ENCODE measurements at regions not wholly inside any gene's neighbourhood (a gene's known extent, or its start where the extent isn't known, plus 50 kb on each side); places are given as distances from the start of the nearest gene placed in this dataset.

- no peak overlapping the region for H3K4me3 ChIP-seq (ENCODE audit: insufficient read length, low read depth)
- no peaks in the 10 kb centered on the region for H3K4me1 ChIP-seq (ENCODE audit: insufficient read depth, insufficient read length)
- H3K9ac ChIP-seq (ENCODE audit: insufficient read length, low read depth): no peak overlapping the region
- no peaks in the 10 kb centered on the region for H3K9me3 ChIP-seq (ENCODE audit: insufficient read depth, low read length)
- DNase-seq (ENCODE audit: low read depth, low spot score): no peak
- no peak for TF ChIP-seq SUZ12 (IDR thresholded peaks at IDR 0.05; ENCODE audit: extremely low read depth, insufficient read depth, insufficient read length)
- no peak for TF ChIP-seq ZNF274 (IDR thresholded peaks at IDR 0.05; ENCODE audit: low read depth, low read length)
- no peak for TF ChIP-seq YY1 (IDR thresholded peaks at IDR 0.05; ENCODE audit: insufficient read depth, insufficient read length)
- H3K27me3 ChIP-seq (ENCODE audit: insufficient read depth, insufficient read length): no peaks in the 10 kb centered on the region
- no peaks in the 10 kb centered on the region for H3K36me3 ChIP-seq (ENCODE audit: insufficient read depth, insufficient read length, low read length)
Measured at GRCh38 chr4:36779601-36780000, 464.9 kb upstream of the NWD2 start.

GRCh38 chr4:36785973-36786372 lies 458.6 kb upstream of the NWD2 start:
- TF ChIP-seq SUZ12 (IDR thresholded peaks at IDR 0.05; ENCODE audit: extremely low read depth, insufficient read depth, insufficient read length) (no peak), ZNF274 (IDR thresholded peaks at IDR 0.05; ENCODE audit: low read depth, low read length) (no peak), YY1 (IDR thresholded peaks at IDR 0.05; ENCODE audit: insufficient read depth, insufficient read length) (no peak)
- Histone ChIP-seq H3K9ac (ENCODE audit: insufficient read length, low read depth) (no peak overlapping the region), H3K36me3 (ENCODE audit: insufficient read depth, insufficient read length, low read length) (no peaks in the 10 kb centered on the region), H3K9me3 (ENCODE audit: insufficient read depth, low read length) (no peaks in the 10 kb centered on the region), H3K4me1 (ENCODE audit: insufficient read depth, insufficient read length) (no peaks in the 10 kb centered on the region), H3K27me3 (ENCODE audit: insufficient read depth, insufficient read length) (no peaks in the 10 kb centered on the region), H3K4me3 (ENCODE audit: insufficient read length, low read depth) (no peak overlapping the region)
- DNase-seq (ENCODE audit: low read depth, low spot score): no peak

- DNase-seq (ENCODE audit: low read depth, low spot score): no peak
- Histone ChIP-seq H3K9ac (ENCODE audit: insufficient read length, low read depth) (no peak overlapping the region), H3K4me3 (ENCODE audit: insufficient read length, low read depth) (no peak overlapping the region), H3K9me3 (ENCODE audit: insufficient read depth, low read length) (no peaks in the 10 kb centered on the region), H3K4me1 (ENCODE audit: insufficient read depth, insufficient read length) (no peaks in the 10 kb centered on the region), H3K36me3 (ENCODE audit: insufficient read depth, insufficient read length, low read length) (no peaks in the 10 kb centered on the region), H3K27me3 (ENCODE audit: insufficient read depth, insufficient read length) (no peaks in the 10 kb centered on the region)
- TF ChIP-seq SUZ12 (IDR thresholded peaks at IDR 0.05; ENCODE audit: extremely low read depth, insufficient read depth, insufficient read length) (no peak), ZNF274 (IDR thresholded peaks at IDR 0.05; ENCODE audit: low read depth, low read length) (no peak), YY1 (IDR thresholded peaks at IDR 0.05; ENCODE audit: insufficient read depth, insufficient read length) (no peak)
Measured at GRCh38 chr4:36786519-36786918, 458.0 kb upstream of the NWD2 start.

GRCh38 chr4:36794716-36795115 lies 449.8 kb upstream of the NWD2 start:
- no peak overlapping the region for H3K9ac ChIP-seq (ENCODE audit: insufficient read length, low read depth)
- H3K9me3 ChIP-seq (ENCODE audit: insufficient read depth, low read length): no peaks in the 10 kb centered on the region
- no peak for DNase-seq (ENCODE audit: low read depth, low spot score)
- no peaks in the 10 kb centered on the region for H3K27me3 ChIP-seq (ENCODE audit: insufficient read depth, insufficient read length)
- H3K4me3 ChIP-seq (ENCODE audit: insufficient read length, low read depth): no peak overlapping the region
- no peaks in the 10 kb centered on the region for H3K36me3 ChIP-seq (ENCODE audit: insufficient read depth, insufficient read length, low read length)
- TF ChIP-seq SUZ12 (IDR thresholded peaks at IDR 0.05; ENCODE audit: extremely low read depth, insufficient read depth, insufficient read length) (no peak), YY1 (IDR thresholded peaks at IDR 0.05; ENCODE audit: insufficient read depth, insufficient read length) (no peak), ZNF274 (IDR thresholded peaks at IDR 0.05; ENCODE audit: low read depth, low read length) (no peak)
- no peaks in the 10 kb centered on the region for H3K4me1 ChIP-seq (ENCODE audit: insufficient read depth, insufficient read length)

- Histone ChIP-seq H3K4me3 (ENCODE audit: insufficient read length, low read depth) (no peak overlapping the region), H3K36me3 (ENCODE audit: insufficient read depth, insufficient read length, low read length) (no peaks in the 10 kb centered on the region), H3K4me1 (ENCODE audit: insufficient read depth, insufficient read length) (no peaks in the 10 kb centered on the region), H3K27me3 (ENCODE audit: insufficient read depth, insufficient read length) (no peaks in the 10 kb centered on the region), H3K9me3 (ENCODE audit: insufficient read depth, low read length) (no peaks in the 10 kb centered on the region), H3K9ac (ENCODE audit: insufficient read length, low read depth) (no peak overlapping the region)
- TF ChIP-seq ZNF274 (IDR thresholded peaks at IDR 0.05; ENCODE audit: low read depth, low read length) (no peak), SUZ12 (IDR thresholded peaks at IDR 0.05; ENCODE audit: extremely low read depth, insufficient read depth, insufficient read length) (no peak), YY1 (IDR thresholded peaks at IDR 0.05; ENCODE audit: insufficient read depth, insufficient read length) (no peak)
- no peak for DNase-seq (ENCODE audit: low read depth, low spot score)
Measured at GRCh38 chr4:36812149-36812548, 432.4 kb upstream of the NWD2 start.

GRCh38 chr4:36815536-36815935 lies 429.0 kb upstream of the NWD2 start:
- no peak overlapping the region for H3K4me3 ChIP-seq (ENCODE audit: insufficient read length, low read depth)

GRCh38 chr4:36823199-36823967 lies 421.2 kb upstream of the NWD2 start:
- Histone ChIP-seq H3K27me3 (ENCODE audit: insufficient read depth, insufficient read length) (no peaks in the 10 kb centered on the region), H3K4me1 (ENCODE audit: insufficient read depth, insufficient read length) (no peaks in the 10 kb centered on the region), H3K9me3 (ENCODE audit: insufficient read depth, low read length) (no peaks in the 10 kb centered on the region), H3K4me3 (ENCODE audit: insufficient read length, low read depth) (no peak overlapping the region), H3K36me3 (ENCODE audit: insufficient read depth, insufficient read length, low read length) (no peaks in the 10 kb centered on the region), H3K9ac (ENCODE audit: insufficient read length, low read depth) (no peak overlapping the region)
- DNase-seq (ENCODE audit: low read depth, low spot score): no peak
- TF ChIP-seq ZNF274 (IDR thresholded peaks at IDR 0.05; ENCODE audit: low read depth, low read length) (no peak), YY1 (IDR thresholded peaks at IDR 0.05; ENCODE audit: insufficient read depth, insufficient read length) (no peak), SUZ12 (IDR thresholded peaks at IDR 0.05; ENCODE audit: extremely low read depth, insufficient read depth, insufficient read length) (no peak)

More at GRCh38 chr4:36815536-36815935, 429.0 kb upstream of the NWD2 start:
- no peak for DNase-seq (ENCODE audit: low read depth, low spot score)
- TF ChIP-seq ZNF274 (IDR thresholded peaks at IDR 0.05; ENCODE audit: low read depth, low read length): no peak
- TF ChIP-seq SUZ12 (IDR thresholded peaks at IDR 0.05; ENCODE audit: extremely low read depth, insufficient read depth, insufficient read length): no peak
- TF ChIP-seq YY1 (IDR thresholded peaks at IDR 0.05; ENCODE audit: insufficient read depth, insufficient read length): no peak
- Histone ChIP-seq H3K36me3 (ENCODE audit: insufficient read depth, insufficient read length, low read length) (no peaks in the 10 kb centered on the region), H3K27me3 (ENCODE audit: insufficient read depth, insufficient read length) (no peaks in the 10 kb centered on the region), H3K9me3 (ENCODE audit: insufficient read depth, low read length) (no peaks in the 10 kb centered on the region), H3K9ac (ENCODE audit: insufficient read length, low read depth) (no peak overlapping the region), H3K4me1 (ENCODE audit: insufficient read depth, insufficient read length) (no peaks in the 10 kb centered on the region)

Measured in NT2/D1 (cell line).